ENCODE measurements at regions not wholly inside any gene's neighbourhood (a gene's known extent, or its start where the extent isn't known, plus 50 kb on each side); places are given as distances from the start of the nearest gene placed in this dataset.
"Not testable (repeated sequence)": the region's sequence is repeated elsewhere in the genome, so short reads cannot be mapped to it uniquely, and the experiment has no call there.

- H3K4me3 ChIP-seq, result peak overlapping the region in 7 of 12 donors; percentile 11 to 44 (median 22)
- H3K4me1 ChIP-seq, result peaks cover 0 to 28% (median 13%) of the 10 kb centered on the region in 12 donors
- intact Hi-C loops (cut with DNase I), result no loop called here
- H3K36me3 ChIP-seq, result no peaks in the 10 kb centered on the region
- H3K27ac ChIP-seq, result peak overlapping the region in 11 of 12 donors; percentile 44 to 91 (median 72)
- DNase-seq, result no peak
- H3K9me3 ChIP-seq, result no peaks in the 10 kb centered on the region
- TF ChIP-seq CTCF (IDR thresholded peaks at IDR 0.05) (no peak), POLR2A (IDR thresholded peaks at IDR 0.05) (no peak)
- 9 to 36% (median 21%) methylated on average over 5 to 9 of the region's 9 CpGs for WGBS, 4 donors
- peaks cover 0 to 2% (median 0%) of the 10 kb centered on the region in 9 donors for H3K27me3 ChIP-seq
- peak in 3 of 4 donors; percentile 22 to 61 (median 28) for ATAC-seq
Observed at GRCh38 chr20:19048995-19049501, 163.4 kb upstream of the SLC24A3 start.

GRCh38 chr20:19049514-19049913 is 162.9 kb upstream of the SLC24A3 start:
- H3K36me3 ChIP-seq, result no peaks in the 10 kb centered on the region
- no peaks in the 10 kb centered on the region for H3K9me3 ChIP-seq
- ATAC-seq (peak; percentile 83 to 94 (median 90)), DNase-seq (peak in 4 of 5 donors; percentile 30 to 75 (median 55))
- H3K27ac ChIP-seq, result peak overlapping the region in 11 of 12 donors; percentile 44 to 91 (median 72)
- peaks cover 0 to 28% (median 13%) of the 10 kb centered on the region in 12 donors for H3K4me1 ChIP-seq
- intact Hi-C loops (cut with DNase I), result no loop called here
- 36 to 51% (median 47%) methylated on average over 7 of the region's 7 CpGs for WGBS, 4 donors
- no peak for TF ChIP-seq CTCF (IDR thresholded peaks at IDR 0.05)
- TF ChIP-seq POLR2A (IDR thresholded peaks at IDR 0.05), result no peak
- peaks cover 0 to 2% (median 0%) of the 10 kb centered on the region in 9 donors for H3K27me3 ChIP-seq
- H3K4me3 ChIP-seq, result peak overlapping the region in 7 of 12 donors; percentile 11 to 44 (median 22)

- Histone ChIP-seq H3K36me3 (no peaks in the 10 kb centered on the region), H3K27me3 (peaks cover 0 to 2% (median 0%) of the 10 kb centered on the region in 9 donors), H3K4me3 (no peak overlapping the region), H3K4me1 (no peaks in the 10 kb centered on the region), H3K27ac (no peak overlapping the region), H3K9me3 (peaks cover 0 to 44% (median 15%) of the 10 kb centered on the region in 12 donors)
- no peak for TF ChIP-seq POLR2A (IDR thresholded peaks at IDR 0.05)
- no peak for TF ChIP-seq CTCF (IDR thresholded peaks at IDR 0.05)
- WGBS, 4 donors, result 85 to 100% (median 88%) methylated on average over 3 of the region's 3 CpGs
- intact Hi-C loops (cut with DNase I), result no loop called here
- ATAC-seq (no peak), DNase-seq (no peak)
Observed at GRCh38 chr20:19056909-19057308, 155.5 kb upstream of the SLC24A3 start.

- H3K36me3 ChIP-seq; DNase-seq; H3K4me3 ChIP-seq; H3K27me3 ChIP-seq; ATAC-seq; H3K27ac ChIP-seq; intact Hi-C loops (cut with DNase I); H3K4me1 ChIP-seq: not testable (repeated sequence)
- 80 to 94% (median 86%) methylated on average over 4 of the region's 4 CpGs for WGBS, 4 donors
- H3K9me3 ChIP-seq, result peaks cover 0 to 45% (median 13%) of the 10 kb centered on the region in 12 donors
Observed at GRCh38 chr20:19064788-19065187, 147.7 kb upstream of the SLC24A3 start.

- Histone ChIP-seq H3K27me3 (no peaks in the 10 kb centered on the region), H3K4me3 (no peak overlapping the region), H3K9me3 (peaks cover 0 to 15% (median 0%) of the 10 kb centered on the region in 12 donors), H3K36me3 (no peaks in the 10 kb centered on the region), H3K27ac (no peak overlapping the region), H3K4me1 (no peaks in the 10 kb centered on the region)
- TF ChIP-seq POLR2A (IDR thresholded peaks at IDR 0.05) (no peak), CTCF (IDR thresholded peaks at IDR 0.05) (no peak)
- 16 to 95% (median 65%) methylated on average over 1 of the region's 1 CpG for WGBS, 4 donors
- intact Hi-C loops (cut with DNase I), result no loop called here
- ATAC-seq, result no peak
- DNase-seq, result no peak
Observed at GRCh38 chr20:19067986-19068385, 144.5 kb upstream of the SLC24A3 start.

All from heart left ventricle (tissue), 16 donors.